Keratinocyte (primary cell): ENCODE measurements at regions not wholly inside any gene's neighbourhood (a gene's known extent, or its start where the extent isn't known, plus 50 kb on each side); places are given as distances from the start of the nearest gene placed in this dataset.

Experiments used
- CTCF ChIP-seq, 3 experiments: IDR thresholded peaks in 1 of 3; conservative IDR thresholded peaks in 1 of 3; optimal IDR thresholded peaks in 1 of 3; 2 replicates in 2 of 3; 3 replicates in 1 of 3; pipeline versions ENCODE3 to v1.5.1; 2011; ENCODE audit warnings: low read length in 3 of 3, mild to moderate bottlenecking in 3 of 3, moderate library complexity in 2 of 3, control low read depth in 1 of 3, inconsistent platforms in 1 of 3; ENCODE audit not compliant: insufficient read depth in 2 of 3; ENCODE audit errors: extremely low read depth in 1 of 3
- EZH2 ChIP-seq: IDR thresholded peaks from one replicate; pipeline ENCODE4 v1.6.1; 2012; ENCODE audit warnings: inconsistent platforms, mild to moderate bottlenecking, low read length, moderate library complexity

- no peak for TF ChIP-seq CTCF (optimal IDR thresholded peaks at IDR 0.05 in 1 of 3, IDR thresholded peaks at IDR 0.05 in 1 of 3, conservative IDR thresholded peaks at IDR 0.05 in 1 of 3; ENCODE audit: extremely low read depth in 1 of 3, insufficient read depth in 2 of 3, low read length in 3 of 3)
- no peak for TF ChIP-seq EZH2
These were observed 105.6 kb upstream of the MB21D2 start for GRCh38 chr3:193023218-193023617.
